ENCODE measurements at regions not wholly inside any gene's neighbourhood (a gene's known extent, or its start where the extent isn't known, plus 50 kb on each side); places are given as distances from the start of the nearest gene placed in this dataset.

DNA sequence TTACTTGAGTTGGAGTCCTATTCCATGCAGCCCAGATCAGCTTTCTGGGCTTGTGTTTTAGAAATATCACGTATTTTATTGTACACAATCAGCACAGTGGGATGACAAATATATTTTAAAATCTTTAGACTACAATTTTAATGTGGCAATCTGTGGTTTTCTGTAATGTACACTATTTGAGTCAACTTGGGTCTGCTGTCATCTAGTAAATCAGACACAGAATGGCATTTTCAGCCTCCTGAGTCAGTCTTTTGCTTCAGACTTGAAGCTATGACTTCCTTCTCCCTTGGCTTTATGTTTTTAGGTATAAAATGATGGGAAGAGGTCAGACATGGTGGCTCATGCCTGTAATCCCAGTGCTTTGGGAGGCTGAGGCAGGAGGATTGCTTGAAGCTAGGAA is 232.1 kb downstream of the NECTIN3 start:
- intact Hi-C loops (cut with DNase I), result no loop called here
- DNase-seq, result no peak

- intact Hi-C loops (cut with DNase I), result no loop called here
- no peak for DNase-seq
These were observed 234.3 kb upstream of the CD96 start for GRCh38 chr3:111307676-111308075.

GRCh38 chr3:111311126-111311525 is 230.9 kb upstream of the CD96 start:
- intact Hi-C loops (cut with DNase I), result no loop called here
- DNase-seq, result no peak

DNA sequence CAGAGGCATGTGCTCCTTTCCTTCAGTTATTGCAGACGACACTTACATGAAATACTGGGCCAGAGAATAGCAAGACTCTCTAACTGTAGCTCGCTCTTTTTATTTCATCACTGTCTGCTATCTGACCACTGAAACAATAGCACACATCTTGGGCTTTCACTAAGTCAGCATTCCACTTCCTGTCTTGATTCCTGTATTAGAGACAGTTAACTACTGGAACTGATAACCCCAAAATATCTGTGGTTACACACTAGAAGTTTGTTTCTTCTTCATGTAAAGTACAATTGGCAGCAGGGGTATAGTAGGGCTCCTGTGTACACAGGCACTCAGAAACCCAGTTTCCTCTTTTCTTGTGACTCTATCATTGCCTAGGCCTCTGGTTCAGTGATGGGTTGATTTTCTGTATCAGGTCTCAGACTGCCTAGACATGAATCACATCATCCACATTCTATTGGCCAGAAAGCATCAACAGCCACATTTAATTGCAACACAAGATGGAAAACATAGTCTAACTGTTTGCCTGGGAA is 230.2 kb upstream of the CD96 start:
- intact Hi-C loops (cut with DNase I), result no loop called here
- no peak for DNase-seq

DNA sequence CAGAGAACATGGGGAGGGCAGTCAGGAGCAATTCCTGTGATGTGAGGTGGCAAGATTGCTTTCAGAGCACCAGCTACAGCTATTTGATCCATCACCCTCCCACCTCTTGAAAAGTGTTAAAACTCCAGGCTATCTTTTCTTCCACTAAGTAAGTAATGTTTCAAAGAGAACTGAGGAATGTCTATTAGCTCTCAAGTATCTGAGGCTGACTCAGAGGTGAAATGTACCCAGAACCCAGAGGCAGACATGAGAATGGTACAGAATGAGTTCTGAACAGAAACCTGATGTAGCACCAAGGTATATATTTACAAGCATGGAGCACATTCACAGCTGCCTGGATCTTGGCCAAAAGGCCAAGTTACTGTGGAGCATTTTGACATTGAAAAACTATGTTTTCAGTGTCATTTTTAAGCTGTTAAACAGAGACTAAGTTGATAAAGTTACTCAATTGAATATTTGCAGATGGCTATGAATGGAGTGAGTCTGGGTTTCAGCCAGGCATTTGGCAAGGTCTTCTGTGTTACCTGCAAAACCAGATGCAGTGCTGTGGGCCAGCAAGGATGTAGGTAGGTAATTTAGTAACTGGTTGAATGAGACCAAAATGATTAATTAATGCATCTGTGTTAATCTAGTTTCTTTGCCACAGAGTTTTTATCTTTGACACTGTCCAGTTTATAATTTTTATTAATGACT is 227.7 kb upstream of the CD96 start:
- DNase-seq, result no peak
- intact Hi-C loops (cut with DNase I), result no loop called here

DNA sequence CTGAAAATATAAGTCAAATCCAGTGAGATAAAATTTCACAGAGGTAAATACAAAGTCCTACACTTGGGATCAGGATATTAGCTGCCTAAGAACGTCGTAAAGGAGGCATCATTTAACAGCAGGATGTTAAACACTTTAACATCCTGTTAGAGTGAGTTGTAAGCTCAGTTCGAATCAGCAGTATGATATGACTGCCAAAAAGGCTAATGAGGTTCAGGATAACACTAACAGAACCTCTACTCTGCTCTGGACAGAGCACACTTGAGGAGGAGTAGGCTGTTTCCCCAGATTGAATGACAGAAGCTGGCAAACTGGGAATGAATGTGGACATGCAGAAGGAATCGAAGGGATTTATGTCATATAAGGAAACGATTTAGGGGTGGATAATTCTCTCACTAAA is 227.1 kb upstream of the CD96 start:
- intact Hi-C loops (cut with DNase I), result no loop called here
- no peak for DNase-seq

DNA sequence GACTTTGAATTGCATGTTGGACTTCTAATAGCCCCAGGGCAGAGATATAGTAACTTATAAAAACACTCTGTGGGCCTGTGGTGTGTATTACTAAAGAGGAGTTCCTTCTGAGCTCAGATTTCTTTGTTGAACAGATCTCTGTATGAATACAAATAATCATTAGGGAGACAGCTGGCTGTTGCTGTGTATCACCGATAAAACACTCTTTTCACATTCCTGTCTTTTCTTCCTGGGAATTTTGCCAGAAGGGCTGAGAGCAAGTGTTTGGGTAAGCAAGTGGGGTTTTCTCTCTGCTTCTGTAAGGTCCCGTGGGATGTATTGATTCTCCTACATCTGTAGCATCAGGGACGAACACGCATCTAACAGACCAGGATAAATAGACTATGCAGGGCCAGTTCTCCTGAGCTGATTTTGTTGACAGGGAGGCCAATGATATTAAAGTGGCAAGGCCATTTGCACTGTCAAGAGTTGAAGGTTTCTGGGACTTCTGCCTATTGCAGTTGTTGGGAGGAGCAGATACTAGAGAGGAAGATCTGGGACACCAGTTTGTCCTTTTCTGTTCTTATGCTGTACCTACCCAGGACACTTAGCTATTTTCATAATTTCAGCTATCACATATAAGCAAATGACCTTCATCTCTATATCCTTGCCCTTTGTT is 225.9 kb upstream of the CD96 start:
- intact Hi-C loops (cut with DNase I), result no loop called here
- no peak for DNase-seq

- intact Hi-C loops (cut with DNase I), result no loop called here
- no peak for DNase-seq
These were observed 223.7 kb upstream of the CD96 start for GRCh38 chr3:111318289-111318688.

- intact Hi-C loops (cut with DNase I), result no loop called here
- no peak for DNase-seq
These were observed 222.4 kb upstream of the CD96 start for GRCh38 chr3:111319598-111319997.

- DNase-seq, result no peak
- intact Hi-C loops (cut with DNase I), result no loop called here
These were observed 220.2 kb upstream of the CD96 start for GRCh38 chr3:111321786-111322185.

- no peak for DNase-seq
- intact Hi-C loops (cut with DNase I), result no loop called here
These were observed 219.0 kb upstream of the CD96 start for GRCh38 chr3:111323019-111323418.

- intact Hi-C loops (cut with DNase I), result no loop called here
- DNase-seq, result no peak
These were observed 217.8 kb upstream of the CD96 start for GRCh38 chr3:111324151-111324550.

GRCh38 chr3:111324645-111325044 is 217.4 kb upstream of the CD96 start:
- intact Hi-C loops (cut with DNase I), result no loop called here
- no peak for DNase-seq

GRCh38 chr3:111325160-111325718 is 216.8 kb upstream of the CD96 start:
- no peak for DNase-seq
- intact Hi-C loops (cut with DNase I), result no loop called here

- no peak for DNase-seq
- intact Hi-C loops (cut with DNase I), result no loop called here
These were observed 215.6 kb upstream of the CD96 start for GRCh38 chr3:111326144-111326995.

DNA sequence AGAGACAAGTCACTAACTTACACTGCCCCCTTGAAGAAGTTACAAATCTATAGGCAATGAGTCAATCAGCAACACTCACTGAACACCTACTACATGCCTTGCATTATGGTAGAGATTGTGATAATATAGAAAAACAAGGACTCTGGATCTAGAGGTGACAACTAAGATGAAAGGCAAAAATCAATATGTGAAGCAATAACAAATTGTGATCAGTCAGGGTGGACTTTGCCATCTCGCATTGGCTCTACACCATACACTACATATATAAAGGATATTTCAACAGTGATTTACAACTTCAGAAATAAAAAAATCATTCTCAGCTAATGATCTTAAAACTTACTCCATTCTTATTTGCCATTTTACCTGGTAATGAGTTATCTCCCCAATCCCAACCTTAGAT is 210.7 kb upstream of the CD96 start:
- intact Hi-C loops (cut with DNase I), result no loop called here
- DNase-seq, result no peak

DNA sequence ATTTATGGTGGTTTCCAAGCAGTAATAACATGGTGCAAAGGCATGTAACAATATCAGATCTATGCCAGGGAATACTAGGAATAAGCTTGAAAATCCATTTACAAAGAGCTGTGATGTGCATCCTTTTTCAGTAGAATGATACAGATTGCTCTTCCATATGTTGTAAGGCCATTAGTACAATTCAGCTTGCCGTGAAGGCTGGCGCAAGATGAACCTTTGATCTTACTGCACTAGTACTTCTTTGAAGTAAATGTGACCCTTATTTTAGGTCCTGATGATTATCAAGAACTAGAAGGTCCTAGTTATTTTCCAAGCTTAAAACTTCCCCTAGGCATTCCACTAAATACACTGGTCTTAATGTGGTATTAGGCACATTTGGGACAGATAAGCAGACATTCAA is 210.1 kb upstream of the CD96 start:
- intact Hi-C loops (cut with DNase I), result no loop called here
- DNase-seq, result no peak

DNA sequence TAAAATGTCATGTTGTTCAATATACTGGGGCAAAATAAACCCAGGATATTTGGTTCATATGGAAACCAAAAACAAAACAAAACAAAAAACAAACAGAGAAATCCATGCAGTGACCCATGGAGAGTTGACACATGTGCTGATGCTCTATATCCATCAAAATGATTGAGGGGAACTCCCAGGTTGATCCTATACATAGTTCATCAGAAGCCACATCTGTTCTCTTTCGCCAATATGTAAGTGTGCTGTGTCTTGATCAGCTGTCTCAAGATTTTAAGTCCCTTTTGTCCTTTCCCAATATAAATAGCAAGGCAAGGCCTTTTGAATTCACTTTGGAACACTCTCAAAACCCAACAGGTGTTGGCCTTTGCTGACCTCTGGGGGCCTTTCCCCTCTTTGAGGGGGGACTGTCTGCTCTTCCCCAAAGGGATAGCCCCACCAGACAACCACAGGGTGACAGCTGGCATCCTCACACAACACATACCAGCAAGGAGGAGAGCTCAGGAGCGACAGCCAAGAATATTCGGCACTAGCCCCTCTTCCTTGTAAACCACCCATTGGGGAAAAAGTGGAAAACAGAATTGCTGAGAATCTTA is 209.4 kb upstream of the CD96 start:
- intact Hi-C loops (cut with DNase I), result no loop called here
- DNase-seq, result no peak

GRCh38 chr3:111333642-111334041 is 208.4 kb upstream of the CD96 start:
- intact Hi-C loops (cut with DNase I), result no loop called here
- no peak for DNase-seq

Data from head of caudate nucleus (tissue), 42 donors.